Mesendoderm (in vitro differentiated cells): ENCODE measurements at regions not wholly inside any gene's neighbourhood (a gene's known extent, or its start where the extent isn't known, plus 50 kb on each side); places are given as distances from the start of the nearest gene placed in this dataset.

ENCODE experiments used
- DNase-seq: peaks from one replicate; pipeline ENCODE4 v3.0.0; 2013
- H2AK5ac ChIP-seq: 2 replicates; pipeline ENCODE4 v1.6.1; 2013; ENCODE audit warnings: low read length, inconsistent platforms
- H2BK120ac ChIP-seq: 2 replicates; pipeline ENCODE4 v1.6.1; 2013; ENCODE audit warnings: low read depth, mild to moderate bottlenecking, low read length, moderate library complexity, mixed read lengths
- H2BK15ac ChIP-seq: replicated peaks from 2 replicates; pipeline ENCODE4 v1.6.1; 2013; ENCODE audit warnings: low read depth, mild to moderate bottlenecking, moderate library complexity
- H2BK5ac ChIP-seq: 2 replicates; pipeline ENCODE4 v1.6.1; 2013; ENCODE audit warnings: low read length, inconsistent platforms
- H3K18ac ChIP-seq: 2 replicates; pipeline ENCODE4 v1.6.1; 2013; ENCODE audit warnings: mild to moderate bottlenecking, low read length, mixed read lengths
- H3K23ac ChIP-seq: one replicate; pipeline ENCODE4 v1.6.1; 2013; ENCODE audit warnings: low read length
- H3K27ac ChIP-seq: 2 replicates; pipeline ENCODE4 v1.5.1; 2013; ENCODE audit warnings: low read depth, mild to moderate bottlenecking, inconsistent platforms, low read length, moderate library complexity
- H3K27me3 ChIP-seq: 2 replicates; pipeline ENCODE4 v1.6.1; 2013; ENCODE audit warnings: low read length, control low read depth, mild to moderate bottlenecking, inconsistent platforms; ENCODE audit not compliant: insufficient read depth, poor library complexity
- H3K36me3 ChIP-seq: 2 replicates; pipeline ENCODE4 v1.6.1; 2013; ENCODE audit warnings: low read length, inconsistent platforms; ENCODE audit not compliant: control insufficient read depth, insufficient read depth
- H3K4ac ChIP-seq: one replicate; pipeline ENCODE4 v1.6.1; 2013; ENCODE audit warnings: low read depth, mild to moderate bottlenecking, low read length, moderate library complexity
- H3K4me1 ChIP-seq: 2 replicates; pipeline ENCODE4 v1.6.1; 2013; ENCODE audit warnings: low read depth, low read length, inconsistent platforms; ENCODE audit not compliant: control insufficient read depth
- H3K4me2 ChIP-seq: 2 replicates; pipeline ENCODE4 v1.6.1; 2013; ENCODE audit warnings: low read length
- H3K4me3 ChIP-seq: 2 replicates; pipeline ENCODE4 v1.5.1; 2013; ENCODE audit warnings: mild to moderate bottlenecking, low read length
- H3K56ac ChIP-seq: one replicate; pipeline ENCODE4 v1.6.1; 2013; ENCODE audit warnings: low read length
- H3K79me1 ChIP-seq: 2 replicates; pipeline ENCODE4 v1.6.1; 2013; ENCODE audit warnings: low read length, inconsistent platforms
- H3K79me2 ChIP-seq: 2 replicates; pipeline ENCODE4 v1.6.1; 2013; ENCODE audit warnings: mild to moderate bottlenecking, low read length; ENCODE audit not compliant: control insufficient read depth, insufficient read depth
- H3K9ac ChIP-seq: 2 replicates; pipeline ENCODE4 v1.6.1; 2013; ENCODE audit warnings: low read length, inconsistent platforms
- H4K5ac ChIP-seq: one replicate; pipeline ENCODE4 v1.6.1; 2013; ENCODE audit warnings: low read length
- H4K8ac ChIP-seq: one replicate; pipeline ENCODE4 v1.6.1; 2013; ENCODE audit warnings: low read depth, mild to moderate bottlenecking, control low read depth, low read length, moderate library complexity
- WGBS: extraction: QIAGEN DNeasy Blood & Tissue Kit; methylation state at CpG from one replicate; pipeline ENCODE4 v1.1.7; 2013; ENCODE audit warnings: low lambda C conversion rate, missing lambda C conversion rate; ENCODE audit not compliant: insufficient coverage; ENCODE audit errors: extremely low coverage; 5-methylcytosine and 5-hydroxymethylcytosine counted together

DNA sequence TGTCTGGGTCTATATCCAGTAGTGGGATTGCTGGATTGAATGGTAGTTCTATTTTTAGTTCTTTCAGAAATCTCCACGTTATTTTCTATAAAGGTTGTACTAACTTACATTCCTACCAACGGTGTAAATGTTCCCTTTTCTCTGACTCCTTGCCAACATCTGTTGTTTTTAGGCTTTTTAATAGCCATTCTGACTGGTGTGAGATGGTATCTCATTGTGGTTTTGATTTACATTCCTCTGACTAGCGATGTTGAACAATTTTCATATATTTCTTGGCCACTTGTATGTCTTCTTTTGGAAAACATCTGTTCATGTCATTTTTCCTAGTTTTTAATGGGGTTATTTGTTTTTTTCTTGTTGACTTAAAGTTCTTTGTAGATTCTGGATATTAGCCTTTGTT lies 99.3 kb downstream of the BMP2 start:
- no peaks in the 10 kb centered on the region for H3K79me1 ChIP-seq
- H2BK5ac ChIP-seq = no peak overlapping the region
- no CpG with 5 or more reads among the region's 3 CpGs for WGBS
- no peak overlapping the region for H3K4me2 ChIP-seq
- H2BK120ac ChIP-seq = no peak overlapping the region
- H2BK15ac ChIP-seq = no peak overlapping the region
- H3K18ac ChIP-seq = no peak overlapping the region
- H4K8ac ChIP-seq = no peak overlapping the region
- H3K4me3 ChIP-seq = no peak overlapping the region
- H3K4me1 ChIP-seq = peaks cover 5% of the 10 kb centered on the region
- H3K23ac ChIP-seq = no peak overlapping the region
- H3K4ac ChIP-seq = no peak overlapping the region
- no peak for DNase-seq
- H3K9ac ChIP-seq = no peak overlapping the region
- H3K27me3 ChIP-seq = no peaks in the 10 kb centered on the region
- no peaks in the 10 kb centered on the region for H3K36me3 ChIP-seq
- H3K56ac ChIP-seq = no peak overlapping the region
- no peak overlapping the region for H3K27ac ChIP-seq
- no peaks in the 10 kb centered on the region for H3K79me2 ChIP-seq
- H2AK5ac ChIP-seq = no peak overlapping the region
- H4K5ac ChIP-seq = no peak overlapping the region

DNA sequence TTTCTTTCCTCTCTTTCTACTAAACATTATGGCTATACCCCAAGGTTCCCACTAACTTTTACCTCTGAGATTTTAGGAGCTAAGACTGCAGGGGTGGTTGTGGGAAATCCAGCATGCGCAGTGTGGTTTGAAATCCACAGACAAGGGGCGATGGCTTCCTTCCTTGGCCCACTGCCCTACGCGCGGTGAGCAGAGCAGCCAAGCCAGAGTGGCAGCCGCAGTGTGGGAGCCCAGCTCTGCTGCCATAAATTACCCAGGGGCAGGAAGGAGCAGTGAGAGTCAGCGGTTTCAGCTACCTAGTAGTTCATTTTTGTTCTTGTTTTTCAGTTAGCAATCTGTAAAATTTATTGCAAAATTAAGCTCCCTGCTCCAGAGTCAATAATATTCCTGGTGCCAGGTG lies 101.4 kb downstream of the BMP2 start:
- Histone ChIP-seq H3K4ac (no peak overlapping the region), H2BK15ac (no peak overlapping the region), H4K8ac (peak overlapping the region; percentile 86), H2AK5ac (no peak overlapping the region), H3K4me1 (peaks cover 5% of the 10 kb centered on the region), H3K56ac (no peak overlapping the region), H3K4me2 (no peak overlapping the region), H2BK120ac (peak overlapping the region; percentile 3), H4K5ac (no peak overlapping the region), H3K23ac (no peak overlapping the region), H3K27ac (no peak overlapping the region), H3K9ac (no peak overlapping the region), H3K18ac (no peak overlapping the region), H3K4me3 (no peak overlapping the region), H3K79me2 (no peaks in the 10 kb centered on the region), H2BK5ac (no peak overlapping the region), H3K27me3 (no peaks in the 10 kb centered on the region), H3K36me3 (no peaks in the 10 kb centered on the region), H3K79me1 (no peaks in the 10 kb centered on the region)
- DNase-seq = no peak
- no CpG with 5 or more reads among the region's 7 CpGs for WGBS

DNA sequence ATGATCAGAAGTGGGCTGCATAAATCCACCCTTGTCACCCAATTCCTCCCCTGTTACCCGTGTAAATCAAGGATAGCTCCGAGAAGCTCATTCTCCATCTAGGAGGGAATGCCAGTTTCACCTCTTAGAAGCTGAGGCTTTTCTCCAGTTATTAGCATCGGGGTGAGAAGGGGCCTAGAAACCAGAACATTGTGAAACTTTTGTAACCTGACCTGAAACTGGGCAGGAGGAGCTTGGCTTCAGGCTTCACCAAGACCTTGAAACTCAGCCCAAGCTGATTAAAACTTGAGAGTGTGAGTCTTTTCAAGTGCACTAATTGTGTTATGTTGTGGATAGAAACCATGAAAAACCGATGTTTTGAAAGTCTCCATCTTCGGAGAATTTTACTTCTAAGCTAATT lies 103.1 kb downstream of the BMP2 start:
- H2BK120ac ChIP-seq = no peak overlapping the region
- no peaks in the 10 kb centered on the region for H3K36me3 ChIP-seq
- WGBS = no CpG with 5 or more reads among the region's 5 CpGs
- H4K5ac ChIP-seq = no peak overlapping the region
- H3K56ac ChIP-seq = no peak overlapping the region
- no peaks in the 10 kb centered on the region for H3K79me2 ChIP-seq
- H3K4me1 ChIP-seq = peaks cover 5% of the 10 kb centered on the region
- H3K23ac ChIP-seq = no peak overlapping the region
- H3K27me3 ChIP-seq = no peaks in the 10 kb centered on the region
- no peak overlapping the region for H3K9ac ChIP-seq
- H2BK5ac ChIP-seq = peak overlapping the region; percentile 48
- peak overlapping the region; percentile 32 for H3K18ac ChIP-seq
- no peak overlapping the region for H4K8ac ChIP-seq
- H2BK15ac ChIP-seq = peak overlapping the region; percentile 88
- no peak overlapping the region for H2AK5ac ChIP-seq
- H3K27ac ChIP-seq = peak overlapping the region; percentile 20
- no peak overlapping the region for H3K4me3 ChIP-seq
- DNase-seq = peak; percentile 81
- no peak overlapping the region for H3K4me2 ChIP-seq
- H3K79me1 ChIP-seq = no peaks in the 10 kb centered on the region
- peak overlapping the region; percentile 36 for H3K4ac ChIP-seq

DNA sequence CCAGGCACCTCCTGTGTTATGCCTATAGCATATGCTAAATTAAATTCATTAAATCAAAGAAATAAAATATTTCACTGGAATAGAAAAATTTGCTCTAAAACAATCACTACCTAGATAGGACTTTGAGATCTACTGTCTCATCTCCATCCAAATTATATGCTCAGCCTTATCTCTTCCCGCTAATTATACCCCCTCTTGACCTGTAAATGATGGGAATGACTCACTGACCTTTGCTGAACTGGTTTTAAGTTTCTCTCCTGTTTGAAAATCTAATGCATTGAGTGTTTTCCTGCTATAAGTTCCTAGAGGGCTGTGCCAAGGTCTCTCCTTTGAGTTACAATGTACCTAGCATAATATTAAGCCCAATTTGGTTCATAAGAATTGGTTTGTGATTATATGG lies 110.1 kb downstream of the BMP2 start:
- H3K36me3 ChIP-seq = no peaks in the 10 kb centered on the region
- WGBS = no CpG with 5 or more reads among the region's 1 CpG
- no peak overlapping the region for H3K4me3 ChIP-seq

DNA sequence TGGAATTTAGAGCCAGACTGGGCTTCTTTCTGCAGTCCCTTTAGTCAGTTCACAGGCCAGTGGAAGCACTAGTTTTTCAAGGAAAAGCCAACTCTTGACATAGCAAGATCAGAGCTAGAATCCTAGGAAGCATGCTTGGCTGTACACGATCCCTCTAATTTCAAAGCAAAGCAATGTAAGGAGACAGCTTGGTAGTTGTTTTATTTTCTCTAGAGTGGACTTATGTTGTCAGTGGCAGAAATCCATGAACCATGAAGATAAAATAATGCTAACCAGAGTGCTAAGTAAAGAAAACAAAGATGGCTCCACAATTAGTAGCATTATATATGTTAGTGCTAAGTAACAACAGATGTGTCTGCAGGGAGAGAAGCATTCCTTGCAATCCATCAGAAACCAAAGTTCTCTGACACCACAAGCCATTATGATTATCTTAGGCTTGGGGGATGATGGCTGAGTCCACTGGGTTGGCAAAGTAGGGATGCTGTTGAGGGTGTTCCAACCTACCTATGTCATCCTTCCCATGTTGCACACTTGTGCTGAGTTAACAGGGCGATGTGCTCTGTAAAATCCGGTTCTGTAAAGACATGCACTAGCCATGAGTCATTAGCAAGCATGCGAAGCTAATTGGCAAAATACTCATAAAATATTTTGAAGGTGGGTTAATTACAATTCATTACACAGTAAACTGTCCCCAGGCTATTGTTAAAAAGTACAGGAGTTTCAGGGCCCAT lies 115.2 kb downstream of the BMP2 start:
- Histone ChIP-seq H2AK5ac (peak overlapping the region; percentile 68), H3K79me2 (no peaks in the 10 kb centered on the region), H3K27ac (no peak overlapping the region), H2BK15ac (no peak overlapping the region), H2BK120ac (no peak overlapping the region), H3K4me2 (no peak overlapping the region), H3K4me1 (no peaks in the 10 kb centered on the region), H3K56ac (no peak overlapping the region), H3K18ac (no peak overlapping the region), H3K27me3 (no peaks in the 10 kb centered on the region), H3K9ac (no peak overlapping the region), H3K79me1 (no peaks in the 10 kb centered on the region), H3K36me3 (no peaks in the 10 kb centered on the region), H3K4ac (no peak overlapping the region), H4K8ac (no peak overlapping the region), H4K5ac (no peak overlapping the region), H2BK5ac (no peak overlapping the region), H3K4me3 (no peak overlapping the region), H3K23ac (no peak overlapping the region)
- no CpG with 5 or more reads among the region's 4 CpGs for WGBS
- DNase-seq = no peak

More for the DNA sequence above, 110.1 kb downstream of the BMP2 start:
- H2AK5ac ChIP-seq = no peak overlapping the region
- peak; percentile 54 for DNase-seq
- H3K23ac ChIP-seq = no peak overlapping the region
- no peak overlapping the region for H3K56ac ChIP-seq
- H2BK5ac ChIP-seq = no peak overlapping the region
- no peaks in the 10 kb centered on the region for H3K79me1 ChIP-seq
- no peak overlapping the region for H2BK15ac ChIP-seq
- no peak overlapping the region for H4K5ac ChIP-seq
- no peak overlapping the region for H2BK120ac ChIP-seq
- H3K9ac ChIP-seq = no peak overlapping the region
- no peaks in the 10 kb centered on the region for H3K79me2 ChIP-seq
- H3K4ac ChIP-seq = no peak overlapping the region
- no peak overlapping the region for H3K27ac ChIP-seq
- H3K4me1 ChIP-seq = no peaks in the 10 kb centered on the region
- no peak overlapping the region for H4K8ac ChIP-seq
- no peak overlapping the region for H3K18ac ChIP-seq
- no peak overlapping the region for H3K4me2 ChIP-seq
- H3K27me3 ChIP-seq = no peaks in the 10 kb centered on the region

DNA sequence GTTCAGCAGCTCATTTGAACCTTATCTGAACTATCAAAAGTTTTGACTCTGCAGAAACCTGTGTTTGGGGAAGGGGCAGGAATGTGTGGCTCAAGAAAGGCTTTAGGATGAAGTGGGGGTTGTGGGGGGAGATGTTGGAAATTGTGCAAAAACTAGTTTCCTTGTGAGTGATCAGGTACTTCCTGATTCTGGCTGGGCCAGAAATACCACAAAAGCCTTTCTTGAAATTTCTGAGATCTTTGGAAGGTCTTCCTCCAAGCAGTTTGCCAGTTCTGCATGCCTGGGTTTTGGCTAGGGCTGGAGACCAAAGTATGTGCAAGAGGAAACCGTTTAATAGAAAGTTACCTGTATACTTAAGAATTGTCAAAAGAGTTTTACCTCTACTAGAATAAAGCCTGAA lies 116.6 kb downstream of the BMP2 start:
- Histone ChIP-seq H3K4me3 (no peak overlapping the region), H2BK15ac (no peak overlapping the region), H3K18ac (no peak overlapping the region), H3K9ac (no peak overlapping the region), H3K4ac (no peak overlapping the region), H3K23ac (no peak overlapping the region), H3K79me2 (no peaks in the 10 kb centered on the region), H3K79me1 (no peaks in the 10 kb centered on the region), H3K27me3 (no peaks in the 10 kb centered on the region), H4K5ac (no peak overlapping the region), H3K36me3 (no peaks in the 10 kb centered on the region), H2AK5ac (no peak overlapping the region), H3K4me2 (no peak overlapping the region), H4K8ac (no peak overlapping the region), H2BK5ac (no peak overlapping the region), H2BK120ac (no peak overlapping the region), H3K4me1 (no peaks in the 10 kb centered on the region), H3K56ac (no peak overlapping the region), H3K27ac (no peak overlapping the region)
- no peak for DNase-seq
- WGBS = no CpG with 5 or more reads among the region's 1 CpG
